KBM-7 (cell line): ENCODE measurements at regions not wholly inside any gene's neighbourhood (a gene's known extent, or its start where the extent isn't known, plus 50 kb on each side); places are given as distances from the start of the nearest gene placed in this dataset.

Experiments used
- DNase-seq: peaks from one replicate; pipeline ENCODE4 v3.0.0-alpha.2; 2015
- in situ Hi-C: fragments of 300-500 bp; cut with MboI; formaldehyde crosslinking; loops from 2 replicates; pipeline ENCODE4 v1.14.3; 2020; ENCODE audit warnings: low sequenced_read_pairs, low pct_unique_long_range_greater_than_20kb, mixed read lengths

GRCh38 chr2:239583879-239584859, 183.3 kb upstream of the HDAC4 start:
- in situ Hi-C loops = no loop called here
- no peak for DNase-seq

- DNase-seq = no peak
- in situ Hi-C loops = no loop called here
Observed at GRCh38 chr2:239583171-239583878, 182.5 kb upstream of the HDAC4 start.

- DNase-seq = no peak
- in situ Hi-C loops = no loop called here
Observed at GRCh38 chr2:239582476-239582875, 181.7 kb upstream of the HDAC4 start.

GRCh38 chr2:239581352-239581901, 180.6 kb upstream of the HDAC4 start:
- in situ Hi-C loops = no loop called here
- DNase-seq = no peak

- in situ Hi-C loops = no loop called here
- no peak for DNase-seq
Observed at GRCh38 chr2:239580199-239580527, 179.3 kb upstream of the HDAC4 start.

GRCh38 chr2:239579524-239580198, 178.8 kb upstream of the HDAC4 start:
- no peak for DNase-seq

GRCh38 chr2:239579081-239579480, 178.3 kb upstream of the HDAC4 start:
- in situ Hi-C loops = no loop called here
- DNase-seq = no peak

More at GRCh38 chr2:239579524-239580198, 178.8 kb upstream of the HDAC4 start:
- in situ Hi-C loops = no loop called here

- no peak for DNase-seq
- in situ Hi-C loops = no loop called here
Observed at GRCh38 chr2:239578381-239578780, 177.6 kb upstream of the HDAC4 start.

GRCh38 chr2:239577935-239578334, 177.1 kb upstream of the HDAC4 start:
- in situ Hi-C loops = no loop called here
- no peak for DNase-seq

GRCh38 chr2:239576784-239577685, 176.2 kb upstream of the HDAC4 start:
- in situ Hi-C loops = no loop called here

GRCh38 chr2:239575931-239576445, 175.2 kb upstream of the HDAC4 start:
- in situ Hi-C loops = no loop called here
- DNase-seq = no peak

More at GRCh38 chr2:239576784-239577685, 176.2 kb upstream of the HDAC4 start:
- DNase-seq = no peak

GRCh38 chr2:239574434-239575156, 173.8 kb upstream of the HDAC4 start:
- in situ Hi-C loops = no loop called here
- no peak for DNase-seq

- in situ Hi-C loops = no loop called here
- DNase-seq = no peak
Observed at GRCh38 chr2:239574054-239574433, 173.2 kb upstream of the HDAC4 start.

- no peak for DNase-seq
- in situ Hi-C loops = no loop called here
Observed at GRCh38 chr2:239570971-239571520, 170.2 kb upstream of the HDAC4 start.

GRCh38 chr2:239570216-239570925, 169.6 kb upstream of the HDAC4 start:
- DNase-seq = no peak
- in situ Hi-C loops = no loop called here

GRCh38 chr2:239569401-239570090, 168.7 kb upstream of the HDAC4 start:
- no peak for DNase-seq
- in situ Hi-C loops = no loop called here
